ENCODE measurements at regions not wholly inside any gene's neighbourhood (a gene's known extent, or its start where the extent isn't known, plus 50 kb on each side); places are given as distances from the start of the nearest gene placed in this dataset.
"Not testable (repeated sequence)": the region's sequence is repeated elsewhere in the genome, so short reads cannot be mapped to it uniquely, and the experiment has no call there.

- DNase-seq (ENCODE audit: low read depth in 2 of 2): no peak
Observed at GRCh38 chr1:164384262-164384661, 174.7 kb upstream of the PBX1 start.

- DNase-seq (ENCODE audit: low read depth in 2 of 2): no peak
Observed at GRCh38 chr1:164417016-164417704, 141.8 kb upstream of the PBX1 start.

GRCh38 chr1:164423136-164423535 is 135.8 kb upstream of the PBX1 start:
- DNase-seq (ENCODE audit: low read depth in 2 of 2): no peak

- DNase-seq (ENCODE audit: low read depth in 2 of 2): no peak
Observed at GRCh38 chr1:164433141-164433817, 125.7 kb upstream of the PBX1 start.

GRCh38 chr1:164433818-164434170 is 125.2 kb upstream of the PBX1 start:
- DNase-seq (ENCODE audit: low read depth in 2 of 2): no peak

- no peak for DNase-seq (ENCODE audit: low read depth in 2 of 2)
Observed at GRCh38 chr1:164440232-164440631, 118.8 kb upstream of the PBX1 start.

- no peak for DNase-seq (ENCODE audit: low read depth in 2 of 2)
Observed at GRCh38 chr1:164443166-164443565, 115.8 kb upstream of the PBX1 start.

- DNase-seq (ENCODE audit: low read depth in 2 of 2): no peak
Observed at GRCh38 chr1:164443836-164444235, 115.1 kb upstream of the PBX1 start.

GRCh38 chr1:164446020-164446419 is 113.0 kb upstream of the PBX1 start:
- no peak for DNase-seq (ENCODE audit: low read depth in 2 of 2)

- no peak for DNase-seq (ENCODE audit: low read depth in 2 of 2)
Observed at GRCh38 chr1:164452549-164452948, 106.4 kb upstream of the PBX1 start.

- DNase-seq (ENCODE audit: low read depth in 2 of 2): no peak
Observed at GRCh38 chr1:164456272-164456671, 102.7 kb upstream of the PBX1 start.

- DNase-seq (ENCODE audit: low read depth in 2 of 2): not testable (repeated sequence)
Observed at GRCh38 chr1:164459176-164459575, 99.8 kb upstream of the PBX1 start.

GRCh38 chr1:164466001-164466421 is 93.0 kb upstream of the PBX1 start:
- no peak for DNase-seq (ENCODE audit: low read depth in 2 of 2)

GRCh38 chr1:164466429-164466828 is 92.6 kb upstream of the PBX1 start:
- no peak for DNase-seq (ENCODE audit: low read depth in 2 of 2)

- DNase-seq (ENCODE audit: low read depth in 2 of 2): no peak
Observed at GRCh38 chr1:164470996-164471395, 88.0 kb upstream of the PBX1 start.

- no peak for DNase-seq (ENCODE audit: low read depth in 2 of 2)
Observed at GRCh38 chr1:164472841-164473240, 86.1 kb upstream of the PBX1 start.

GRCh38 chr1:164473544-164473943 is 85.4 kb upstream of the PBX1 start:
- peak in 1 of 2 donors; percentile 5 for DNase-seq (ENCODE audit: low read depth in 2 of 2)

- DNase-seq (ENCODE audit: low read depth in 2 of 2): no peak
Observed at GRCh38 chr1:164475834-164476233, 83.2 kb upstream of the PBX1 start.

GRCh38 chr1:164477343-164477742 is 81.6 kb upstream of the PBX1 start:
- no peak for DNase-seq (ENCODE audit: low read depth in 2 of 2)

- no peak for DNase-seq (ENCODE audit: low read depth in 2 of 2)
Observed at GRCh38 chr1:164479242-164479641, 79.7 kb upstream of the PBX1 start.

- no peak for DNase-seq (ENCODE audit: low read depth in 2 of 2)
Observed at GRCh38 chr1:164480285-164480907, 78.6 kb upstream of the PBX1 start.

GRCh38 chr1:164495905-164496304 is 63.1 kb upstream of the PBX1 start:
- DNase-seq (ENCODE audit: low read depth in 2 of 2): no peak

GRCh38 chr1:164498792-164499191 is 60.2 kb upstream of the PBX1 start:
- DNase-seq (ENCODE audit: low read depth in 2 of 2): no peak

Measured in lung microvascular endothelial cell (primary cell).